K562 (cell line): ENCODE measurements at regions not wholly inside any gene's neighbourhood (a gene's known extent, or its start where the extent isn't known, plus 50 kb on each side); places are given as distances from the start of the nearest gene placed in this dataset.

Experiments used
- YY1 ChIP-seq, 3 experiments: IDR thresholded peaks; 2 replicates each; pipeline ENCODE4 v1.6.1; 2011; ENCODE audit warnings: low read length in 2 of 3, mild to moderate bottlenecking in 2 of 3, moderate library complexity in 2 of 3, borderline replicate concordance in 1 of 3, control low read depth in 1 of 3, low read depth in 1 of 3; ENCODE audit not compliant: insufficient read depth in 3 of 3, insufficient replicate concordance in 2 of 3, control insufficient read depth in 1 of 3, insufficient read length in 1 of 3; ENCODE audit errors: extremely low read depth in 1 of 3
- ZNF12 ChIP-seq: sonication (generic); formaldehyde crosslinking; IDR thresholded peaks from 2 replicates; pipeline ENCODE4 v1.4.0; 2020; ENCODE audit warnings: mild to moderate bottlenecking, missing genetic modification reagents

DNA sequence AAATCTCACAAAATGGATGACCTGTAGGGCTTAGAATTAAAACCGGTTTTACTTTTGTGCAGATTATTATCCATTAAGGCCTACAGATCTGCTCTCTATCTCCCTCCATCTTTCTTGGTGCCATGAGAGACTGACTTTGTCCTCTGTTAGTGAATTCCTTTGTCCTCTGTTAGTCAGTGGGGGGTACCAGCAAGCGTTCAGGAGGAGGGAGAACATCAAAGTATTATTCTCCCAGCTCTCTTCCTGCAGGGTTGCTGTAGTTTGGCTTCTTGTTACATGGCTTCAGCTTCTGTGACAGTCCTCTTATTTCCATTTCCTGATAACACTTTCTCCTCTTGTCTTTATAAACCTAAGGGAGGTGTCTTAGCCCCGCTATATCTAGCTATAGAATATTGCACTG lies 850.5 kb upstream of the SEMA6A start:
- TF ChIP-seq ZNF12 (CRISPR knock-in tag): no peak
- TF ChIP-seq YY1 (IDR thresholded peaks at IDR 0.05; ENCODE audit: borderline replicate concordance in 1 of 3, control insufficient read depth in 1 of 3, extremely low read depth in 1 of 3, insufficient read depth in 3 of 3, insufficient read length in 1 of 3, insufficient replicate concordance in 2 of 3, low read depth in 1 of 3, low read length in 2 of 3): no peak
